HG03159 (cell line): ENCODE measurements at regions not wholly inside any gene's neighbourhood (a gene's known extent, or its start where the extent isn't known, plus 50 kb on each side); places are given as distances from the start of the nearest gene placed in this dataset.
A peak's percentile ranks its signal among the peaks of the same experiment; 100 is the strongest.
"Not testable (repeated sequence)": the region's sequence is repeated elsewhere in the genome, so short reads cannot be mapped to it uniquely, and the experiment has no call there.

Experiments
- ATAC-seq: cut with Tn5 transposase; IDR thresholded peaks from one replicate; pipeline ENCODE4 v1.9.1; 2021; ENCODE audit warnings: mild to moderate bottlenecking, moderate library complexity; ENCODE audit not compliant: unreplicated experiment

- ATAC-seq = no peak
Measured at GRCh38 chr2:145802133-145802532, 1282.2 kb upstream of the ZEB2 start.

- ATAC-seq = no peak
Measured at GRCh38 chr2:145801210-145801609, 1281.3 kb upstream of the ZEB2 start.

GRCh38 chr2:145800151-145801091 is 1280.5 kb upstream of the ZEB2 start:
- no peak for ATAC-seq

- ATAC-seq = no peak
Measured at GRCh38 chr2:145799595-145800108, 1279.7 kb upstream of the ZEB2 start.

GRCh38 chr2:145798419-145798818 is 1278.5 kb upstream of the ZEB2 start:
- ATAC-seq = no peak

- ATAC-seq = no peak
Measured at GRCh38 chr2:145797692-145798091, 1277.8 kb upstream of the ZEB2 start.

- no peak for ATAC-seq
Measured at GRCh38 chr2:145792745-145793144, 1272.8 kb upstream of the ZEB2 start.

GRCh38 chr2:145789636-145790035 is 1269.7 kb upstream of the ZEB2 start:
- ATAC-seq = no peak

- ATAC-seq = not testable (repeated sequence)
Measured at GRCh38 chr2:145787597-145788361, 1267.9 kb upstream of the ZEB2 start.

- ATAC-seq = not testable (repeated sequence)
Measured at GRCh38 chr2:145782607-145783006, 1262.7 kb upstream of the ZEB2 start.

- no peak for ATAC-seq
Measured at GRCh38 chr2:145777914-145778313, 1258.0 kb upstream of the ZEB2 start.

GRCh38 chr2:145777297-145777696 is 1257.4 kb upstream of the ZEB2 start:
- no peak for ATAC-seq

- ATAC-seq = no peak
Measured at GRCh38 chr2:145775591-145775990, 1255.7 kb upstream of the ZEB2 start.

- ATAC-seq = peak; percentile 99
Measured at GRCh38 chr2:145771525-145771924, 1251.6 kb upstream of the ZEB2 start.

- ATAC-seq = no peak
Measured at GRCh38 chr2:145769011-145769716, 1249.2 kb upstream of the ZEB2 start.

GRCh38 chr2:145765874-145766273 is 1246.0 kb upstream of the ZEB2 start:
- ATAC-seq = no peak

GRCh38 chr2:145764631-145765030 is 1244.7 kb upstream of the ZEB2 start:
- ATAC-seq = no peak

GRCh38 chr2:145760781-145761649 is 1241.1 kb upstream of the ZEB2 start:
- no peak for ATAC-seq

GRCh38 chr2:145759228-145759915 is 1239.5 kb upstream of the ZEB2 start:
- ATAC-seq = no peak
